ENCODE measurements at regions not wholly inside any gene's neighbourhood (a gene's known extent, or its start where the extent isn't known, plus 50 kb on each side); places are given as distances from the start of the nearest gene placed in this dataset.

GRCh38 chr9:30382271-30382670 is 2002.2 kb upstream of the ACO1 start (continued):
- TF ChIP-seq RELA (IDR thresholded peaks at IDR 0.05; ENCODE audit: borderline replicate concordance, partially characterized antibody) (no peak), MYB (IDR thresholded peaks at IDR 0.05; ENCODE audit: borderline replicate concordance, low read depth, low read length) (no peak)

- ATAC-seq (no peak), FAIRE-seq (no peak), DNase-seq (ENCODE audit: low read depth, low spot score) (no peak)
- Histone ChIP-seq H3K79me2 (ENCODE audit: control insufficient read depth, insufficient read depth, low read length) (no peaks in the 10 kb centered on the region), H2AFZ (ENCODE audit: control insufficient read depth, low read depth, low read length) (no peak overlapping the region), H3K4me1 (ENCODE audit: control insufficient read depth, insufficient read depth, low read length) (no peaks in the 10 kb centered on the region), H3K9ac (ENCODE audit: control insufficient read depth, insufficient read depth, low read length) (no peak overlapping the region), H3K4me2 (ENCODE audit: control insufficient read depth, insufficient read depth) (no peak overlapping the region), H3K9me3 (replicated peaks; ENCODE audit: control insufficient read depth, insufficient read depth, low read length) (no peaks in the 10 kb centered on the region; the same call in 2 of the 3 replicates), H4K20me1 (ENCODE audit: control insufficient read depth, insufficient read depth) (no peaks in the 10 kb centered on the region), H3K4me3 (no peak overlapping the region), H3K27me3 (replicated peaks in 1 of 2; ENCODE audit: control insufficient read depth in 2 of 2, insufficient read depth in 2 of 2, low read length in 1 of 2) (no peaks in the 10 kb centered on the region), H3K27ac (ENCODE audit: control insufficient read depth, insufficient read depth) (no peak overlapping the region), H3K36me3 (ENCODE audit: control insufficient read depth in 2 of 2, insufficient read depth in 2 of 2, low read length in 1 of 2) (no peaks in the 10 kb centered on the region)
- 0% methylated on average over 3 of the region's 3 CpGs for WGBS (ENCODE audit: insufficient coverage, insufficient replicate concordance, low lambda C conversion rate, missing lambda C conversion rate)
- ChIA-PET RAD21 (ENCODE audit: unreplicated experiment) (no interaction called here), SMC1A (ENCODE audit: uncharacterized antibody, unreplicated experiment) (no interaction called here), CTCF (no interaction called here), POLR2A (no interaction called here)
- in situ Hi-C loops (cut with MboI) (no loop called here), intact Hi-C loops (cut with micrococcal nuclease; ENCODE audit: unreplicated experiment) (no loop called here)
- BruUV-seq (replicated peaks), result no TSS peak
- no peak for TF ChIP-seq SREBF1 (IDR thresholded peaks at IDR 0.05; ENCODE audit: low read length)
- TF ChIP-seq MYB (IDR thresholded peaks at IDR 0.05; ENCODE audit: borderline replicate concordance, low read depth, low read length), result no peak
- TF ChIP-seq CREM (IDR thresholded peaks at IDR 0.05; ENCODE audit: low read depth), result no peak
- TF ChIP-seq, protein P1, sequence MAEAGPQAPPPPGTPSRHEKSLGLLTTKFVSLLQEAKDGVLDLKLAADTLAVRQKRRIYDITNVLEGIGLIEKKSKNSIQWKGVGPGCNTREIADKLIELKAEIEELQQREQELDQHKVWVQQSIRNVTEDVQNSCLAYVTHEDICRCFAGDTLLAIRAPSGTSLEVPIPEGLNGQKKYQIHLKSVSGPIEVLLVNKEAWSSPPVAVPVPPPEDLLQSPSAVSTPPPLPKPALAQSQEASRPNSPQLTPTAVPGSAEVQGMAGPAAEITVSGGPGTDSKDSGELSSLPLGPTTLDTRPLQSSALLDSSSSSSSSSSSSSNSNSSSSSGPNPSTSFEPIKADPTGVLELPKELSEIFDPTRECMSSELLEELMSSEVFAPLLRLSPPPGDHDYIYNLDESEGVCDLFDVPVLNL (IDR thresholded peaks at IDR 0.05; ENCODE audit: low read depth, low read length), result no peak
- TF ChIP-seq HDAC6 (IDR thresholded peaks at IDR 0.05; ENCODE audit: unreplicated experiment), result no peak
- TF ChIP-seq SMARCA5 (IDR thresholded peaks at IDR 0.05), result no peak
- no peak for TF ChIP-seq MEF2A (IDR thresholded peaks at IDR 0.05; ENCODE audit: insufficient read depth, low read depth, low read length)
- TF ChIP-seq, protein P2, sequence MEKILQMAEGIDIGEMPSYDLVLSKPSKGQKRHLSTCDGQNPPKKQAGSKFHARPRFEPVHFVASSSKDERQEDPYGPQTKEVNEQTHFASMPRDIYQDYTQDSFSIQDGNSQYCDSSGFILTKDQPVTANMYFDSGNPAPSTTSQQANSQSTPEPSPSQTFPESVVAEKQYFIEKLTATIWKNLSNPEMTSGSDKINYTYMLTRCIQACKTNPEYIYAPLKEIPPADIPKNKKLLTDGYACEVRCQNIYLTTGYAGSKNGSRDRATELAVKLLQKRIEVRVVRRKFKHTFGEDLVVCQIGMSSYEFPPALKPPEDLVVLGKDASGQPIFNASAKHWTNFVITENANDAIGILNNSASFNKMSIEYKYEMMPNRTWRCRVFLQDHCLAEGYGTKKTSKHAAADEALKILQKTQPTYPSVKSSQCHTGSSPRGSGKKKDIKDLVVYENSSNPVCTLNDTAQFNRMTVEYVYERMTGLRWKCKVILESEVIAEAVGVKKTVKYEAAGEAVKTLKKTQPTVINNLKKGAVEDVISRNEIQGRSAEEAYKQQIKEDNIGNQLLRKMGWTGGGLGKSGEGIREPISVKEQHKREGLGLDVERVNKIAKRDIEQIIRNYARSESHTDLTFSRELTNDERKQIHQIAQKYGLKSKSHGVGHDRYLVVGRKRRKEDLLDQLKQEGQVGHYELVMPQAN (conservative IDR thresholded peaks at IDR 0.05), result no peak
- no peak for TF ChIP-seq NFYB (IDR thresholded peaks at IDR 0.05; ENCODE audit: insufficient read depth, low read depth, low read length)
- no peak for TF ChIP-seq ZNF274 (IDR thresholded peaks at IDR 0.05; ENCODE audit: insufficient read depth, insufficient read length)
- TF ChIP-seq, protein P3, sequence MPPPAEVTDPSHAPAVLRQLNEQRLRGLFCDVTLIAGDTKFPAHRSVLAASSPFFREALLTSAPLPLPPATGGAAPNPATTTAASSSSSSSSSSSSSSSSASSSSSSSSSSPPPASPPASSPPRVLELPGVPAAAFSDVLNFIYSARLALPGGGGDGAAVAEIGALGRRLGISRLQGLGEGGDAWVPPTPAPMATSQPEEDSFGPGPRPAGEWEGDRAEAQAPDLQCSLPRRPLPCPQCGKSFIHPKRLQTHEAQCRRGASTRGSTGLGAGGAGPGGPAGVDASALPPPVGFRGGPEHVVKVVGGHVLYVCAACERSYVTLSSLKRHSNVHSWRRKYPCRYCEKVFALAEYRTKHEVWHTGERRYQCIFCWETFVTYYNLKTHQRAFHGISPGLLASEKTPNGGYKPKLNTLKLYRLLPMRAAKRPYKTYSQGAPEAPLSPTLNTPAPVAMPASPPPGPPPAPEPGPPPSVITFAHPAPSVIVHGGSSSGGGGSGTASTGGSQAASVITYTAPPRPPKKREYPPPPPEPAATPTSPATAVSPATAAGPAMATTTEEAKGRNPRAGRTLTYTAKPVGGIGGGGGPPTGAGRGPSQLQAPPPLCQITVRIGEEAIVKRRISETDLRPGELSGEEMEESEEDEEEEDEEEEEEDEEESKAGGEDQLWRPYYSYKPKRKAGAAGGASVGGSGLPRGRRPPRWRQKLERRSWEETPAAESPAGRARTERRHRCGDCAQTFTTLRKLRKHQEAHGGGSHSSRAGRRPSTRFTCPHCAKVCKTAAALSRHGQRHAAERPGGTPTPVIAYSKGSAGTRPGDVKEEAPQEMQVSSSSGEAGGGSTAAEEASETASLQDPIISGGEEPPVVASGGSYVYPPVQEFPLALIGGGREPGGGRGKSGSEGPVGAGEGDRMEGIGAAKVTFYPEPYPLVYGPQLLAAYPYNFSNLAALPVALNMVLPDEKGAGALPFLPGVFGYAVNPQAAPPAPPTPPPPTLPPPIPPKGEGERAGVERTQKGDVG (CRISPR knock-in tag; IDR thresholded peaks at IDR 0.05), result no peak
- no peak for TF ChIP-seq ZBED1 (IDR thresholded peaks at IDR 0.05; ENCODE audit: borderline replicate concordance)
- no peak for TF ChIP-seq NFXL1 (IDR thresholded peaks at IDR 0.05; ENCODE audit: borderline replicate concordance)
- TF ChIP-seq RCOR1 (conservative IDR thresholded peaks at IDR 0.05; ENCODE audit: low read depth, low read length), result no peak
- TF ChIP-seq NRF1 (conservative IDR thresholded peaks at IDR 0.05; ENCODE audit: low read depth, low read length), result no peak
- no peak for TF ChIP-seq CHD4 (IDR thresholded peaks at IDR 0.05)
- TF ChIP-seq ATF3 (IDR thresholded peaks at IDR 0.05; ENCODE audit: borderline replicate concordance, extremely low read depth, low read depth, low read length), result no peak
- TF ChIP-seq TAF1 (IDR thresholded peaks at IDR 0.05; ENCODE audit: borderline replicate concordance, low read depth, low read length), result no peak
Measured at GRCh38 chr9:30410273-30410672, 1974.2 kb upstream of the ACO1 start.
